NCI-H2081 (cell line): ENCODE measurements at regions not wholly inside any gene's neighbourhood (a gene's known extent, or its start where the extent isn't known, plus 50 kb on each side); places are given as distances from the start of the nearest gene placed in this dataset.

Experiments used
- DNase-seq, 2 experiments: peaks; one replicate each; lab custom pipeline; 2025; lab: John Stamatoyannopoulos, UW

- no peak for DNase-seq
Measured at GRCh38 chr22:49548356-49549202, 279.1 kb downstream of the BRD1 start.

DNA sequence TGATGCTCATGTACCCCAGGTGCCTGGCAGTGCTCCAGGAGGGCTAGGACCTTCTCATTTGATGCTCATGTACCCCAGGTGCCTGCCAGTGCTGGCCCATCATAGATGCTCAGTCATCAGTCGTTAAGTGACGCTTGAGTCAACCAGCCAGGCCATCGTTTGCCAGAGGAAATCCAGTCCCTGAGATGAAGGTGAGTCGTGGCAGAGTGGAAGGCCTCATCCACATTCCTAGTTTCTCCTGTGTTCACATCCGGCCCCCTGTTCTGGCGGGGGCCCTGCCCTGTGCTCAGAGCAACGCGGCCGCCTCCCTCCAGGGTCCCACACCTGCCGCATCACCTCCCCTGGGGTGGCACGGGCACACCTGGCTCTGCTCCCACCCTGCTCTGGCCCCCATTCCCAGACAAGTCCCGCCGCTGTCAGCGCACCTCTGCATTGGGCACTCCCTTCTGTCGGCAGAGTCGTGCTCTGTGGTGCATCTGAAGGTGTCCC lies 279.9 kb downstream of the BRD1 start:
- no peak for DNase-seq

DNA sequence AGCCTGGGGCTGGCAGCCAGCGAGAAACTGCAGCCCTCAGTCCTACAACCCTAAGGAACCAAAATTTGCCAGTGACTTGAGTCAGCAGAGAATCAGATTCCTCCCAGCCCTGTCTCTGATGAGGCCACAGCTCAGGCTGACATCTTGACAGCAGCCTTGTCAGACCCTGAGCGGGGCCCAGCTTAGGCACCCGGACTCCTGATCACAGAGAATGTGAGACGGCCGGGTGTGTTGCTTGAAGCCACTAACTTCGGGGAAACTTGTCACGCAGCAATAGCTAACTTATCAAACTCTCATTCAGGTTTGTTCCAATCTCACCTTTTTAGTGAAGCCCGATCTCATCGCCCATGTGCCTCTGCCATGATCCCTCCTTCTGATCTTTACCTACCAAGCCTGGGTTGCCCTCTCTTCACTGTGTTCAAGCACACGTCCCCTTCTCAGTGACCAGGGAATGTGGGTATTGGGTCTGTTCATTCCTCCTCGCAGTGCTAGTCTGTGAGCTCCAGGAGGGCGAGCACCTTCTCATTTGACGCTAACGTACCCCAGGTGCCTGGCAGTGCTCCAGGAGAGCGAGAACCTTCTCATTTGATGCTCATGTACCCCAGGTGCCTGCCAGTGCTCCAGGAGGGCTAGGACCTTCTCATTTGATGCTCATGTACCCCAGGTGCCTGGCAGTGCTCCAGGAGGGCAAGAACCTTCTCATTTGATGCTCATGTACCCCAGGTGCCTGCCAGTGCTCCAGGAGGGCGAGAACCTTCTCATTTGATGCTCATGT lies 280.7 kb downstream of the BRD1 start:
- DNase-seq: no peak

DNA sequence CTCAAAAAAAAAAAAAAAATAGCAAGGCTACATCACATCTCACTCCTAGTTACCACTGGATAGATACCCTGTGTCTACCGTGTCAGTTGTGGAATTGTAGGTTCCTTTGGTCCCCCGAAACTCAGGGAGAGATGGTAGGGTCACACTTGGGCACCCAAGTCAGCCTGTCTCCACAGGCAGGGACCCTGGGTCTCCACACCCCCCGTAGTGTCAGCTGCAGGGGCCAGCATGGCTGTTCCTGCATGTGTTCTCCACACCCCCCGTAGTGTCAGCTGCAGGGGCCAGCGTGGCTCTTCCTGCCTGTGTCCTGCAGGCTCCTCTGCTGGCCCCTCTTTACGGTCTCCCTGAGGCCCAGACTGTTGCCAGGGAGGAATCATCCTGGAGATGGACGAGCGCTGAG lies 282.1 kb downstream of the BRD1 start:
- no peak for DNase-seq

DNA sequence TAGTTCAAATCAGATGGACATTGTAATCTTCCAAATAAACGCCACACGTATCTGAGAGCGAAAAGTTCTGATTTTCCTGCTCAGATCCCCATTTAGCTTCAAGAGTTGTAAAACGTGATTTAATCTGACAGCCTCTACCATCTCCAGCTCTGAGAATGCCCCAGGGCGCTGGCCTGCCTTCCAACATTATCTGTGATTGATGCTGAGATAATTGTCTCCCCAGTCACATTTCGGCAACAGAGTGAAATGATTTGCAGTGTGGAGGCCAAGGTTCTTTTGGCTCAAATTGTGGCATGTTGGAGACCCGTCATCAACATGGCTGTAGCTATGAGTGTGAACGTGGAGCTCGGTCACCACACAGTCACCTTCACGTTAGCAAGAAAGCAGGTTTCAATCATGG lies 283.4 kb downstream of the BRD1 start:
- no peak for DNase-seq

- DNase-seq: no peak
Measured at GRCh38 chr22:49543876-49544275, 283.8 kb downstream of the BRD1 start.

- DNase-seq: no peak
Measured at GRCh38 chr22:49541693-49542230, 285.9 kb downstream of the BRD1 start.

- no peak for DNase-seq
Measured at GRCh38 chr22:49540913-49541692, 286.6 kb downstream of the BRD1 start.

- DNase-seq: no peak
Measured at GRCh38 chr22:49540084-49540912, 287.4 kb downstream of the BRD1 start.

DNA sequence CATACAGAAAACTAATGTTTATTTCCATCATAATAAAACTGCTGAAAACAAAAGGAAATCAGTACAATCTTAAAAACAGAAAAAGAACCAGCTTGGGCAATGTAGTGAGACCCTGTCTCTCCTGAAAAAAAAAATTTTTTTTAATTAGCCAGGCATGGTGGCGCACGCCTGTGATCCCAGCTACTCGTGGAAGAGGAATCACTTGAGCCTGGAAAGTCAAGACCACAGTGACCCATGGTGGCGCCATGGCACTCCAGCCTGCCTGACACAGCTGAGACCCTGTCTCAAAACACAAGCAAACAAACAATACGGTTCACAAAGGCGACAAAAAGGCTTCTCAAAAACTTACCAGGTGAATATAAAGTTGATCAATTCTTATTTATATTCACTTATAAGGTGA lies 289.7 kb downstream of the BRD1 start:
- no peak for DNase-seq

DNA sequence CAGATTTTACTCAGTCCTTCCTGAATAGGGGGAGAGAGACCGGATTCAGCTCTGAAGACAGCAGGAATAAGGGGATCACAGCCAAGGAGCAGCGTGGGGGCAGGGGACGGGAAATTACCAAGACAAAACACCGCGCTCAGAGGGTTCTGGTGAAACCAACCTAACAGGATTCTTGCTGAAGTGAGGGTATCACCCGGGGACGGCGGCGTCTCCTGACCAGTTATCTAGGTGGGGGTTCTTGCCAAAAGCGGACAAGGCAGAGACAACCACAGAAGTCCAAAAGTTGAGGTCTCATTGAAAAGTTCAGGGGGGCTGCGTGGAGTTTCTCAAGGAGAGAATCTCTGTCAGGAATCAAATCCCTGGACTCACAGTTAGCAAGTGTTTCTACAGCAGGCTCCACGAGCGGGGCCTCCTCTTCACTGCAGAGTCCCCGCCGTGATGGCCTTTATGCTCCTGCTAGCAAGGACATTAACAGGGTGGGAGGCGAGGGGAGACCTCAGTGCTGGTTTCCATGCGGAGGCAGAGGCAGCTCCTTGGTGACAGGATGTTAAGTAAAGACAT lies 291.0 kb downstream of the BRD1 start:
- no peak for DNase-seq

- no peak for DNase-seq
Measured at GRCh38 chr22:49535527-49536125, 292.0 kb downstream of the BRD1 start.

GRCh38 chr22:49535126-49535525 lies 292.5 kb downstream of the BRD1 start:
- DNase-seq: no peak

- no peak for DNase-seq
Measured at GRCh38 chr22:49534386-49534785, 293.3 kb downstream of the BRD1 start.

- no peak for DNase-seq
Measured at GRCh38 chr22:49533886-49534285, 293.8 kb downstream of the BRD1 start.

DNA sequence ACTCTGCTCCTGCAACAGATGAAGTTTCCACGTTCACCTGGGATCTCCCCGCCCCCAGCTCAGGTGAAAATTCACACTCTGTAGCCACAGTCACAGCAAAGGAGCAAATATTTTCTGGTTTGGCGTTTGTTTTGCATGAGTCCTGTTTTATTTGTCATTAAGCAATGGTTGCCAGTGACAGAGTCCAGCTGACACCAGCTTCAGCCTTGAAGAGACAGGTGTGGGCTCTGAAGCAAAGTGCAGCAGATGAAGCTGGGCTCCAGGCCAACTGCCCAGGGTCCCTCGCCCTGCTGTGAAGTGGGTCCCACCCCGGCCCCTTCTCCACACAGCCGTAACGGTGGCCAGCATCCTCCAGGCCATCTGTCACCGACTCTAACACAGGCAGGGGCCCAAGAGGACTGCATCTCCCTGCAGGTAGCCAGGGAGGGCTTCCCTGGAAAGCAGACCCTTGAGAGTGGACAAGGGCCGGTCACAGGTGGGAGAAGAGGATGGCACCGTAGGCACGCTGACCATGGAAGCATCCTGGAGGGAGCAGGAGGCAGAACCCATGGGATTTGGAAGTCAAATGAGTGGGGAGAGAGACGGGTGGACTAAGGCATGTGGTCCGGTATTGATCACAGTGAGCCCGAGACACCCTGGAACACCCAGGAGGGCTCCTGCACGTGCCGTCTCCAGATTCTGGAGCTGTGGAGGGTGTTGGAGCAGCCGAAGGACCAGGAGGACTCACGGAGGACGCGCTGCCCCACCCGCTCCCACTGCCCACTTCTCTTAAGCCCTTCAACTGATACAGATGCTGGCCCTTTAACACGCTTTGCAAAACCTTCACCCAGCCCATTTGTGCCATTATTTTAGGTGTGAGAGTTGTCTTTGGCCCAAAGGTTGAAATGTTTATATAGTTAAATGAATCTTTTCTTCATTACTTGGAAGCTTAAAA lies 294.5 kb downstream of the BRD1 start:
- DNase-seq: peak; percentile 16 to 40

DNA sequence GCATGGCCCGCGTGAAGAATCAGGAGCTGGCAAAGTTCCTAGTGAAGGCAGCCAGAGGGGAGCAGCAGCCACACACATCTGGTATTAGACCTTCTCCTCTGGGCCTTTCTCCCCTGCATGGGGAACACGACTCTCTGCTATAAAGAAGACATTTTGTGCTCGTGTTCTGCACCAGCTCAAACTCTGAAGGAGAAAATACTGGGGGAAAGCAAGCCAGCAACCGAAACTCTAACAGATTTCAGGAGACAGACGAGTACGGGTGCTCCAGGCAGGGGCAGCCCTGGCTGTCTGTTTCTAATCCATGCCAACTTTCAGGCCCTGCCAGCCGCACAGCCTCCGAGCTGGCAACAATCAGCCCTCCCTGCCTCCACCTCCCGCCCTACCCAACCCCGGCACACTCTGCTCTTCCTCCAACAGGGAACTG lies 296.3 kb downstream of the BRD1 start:
- no peak for DNase-seq

DNA sequence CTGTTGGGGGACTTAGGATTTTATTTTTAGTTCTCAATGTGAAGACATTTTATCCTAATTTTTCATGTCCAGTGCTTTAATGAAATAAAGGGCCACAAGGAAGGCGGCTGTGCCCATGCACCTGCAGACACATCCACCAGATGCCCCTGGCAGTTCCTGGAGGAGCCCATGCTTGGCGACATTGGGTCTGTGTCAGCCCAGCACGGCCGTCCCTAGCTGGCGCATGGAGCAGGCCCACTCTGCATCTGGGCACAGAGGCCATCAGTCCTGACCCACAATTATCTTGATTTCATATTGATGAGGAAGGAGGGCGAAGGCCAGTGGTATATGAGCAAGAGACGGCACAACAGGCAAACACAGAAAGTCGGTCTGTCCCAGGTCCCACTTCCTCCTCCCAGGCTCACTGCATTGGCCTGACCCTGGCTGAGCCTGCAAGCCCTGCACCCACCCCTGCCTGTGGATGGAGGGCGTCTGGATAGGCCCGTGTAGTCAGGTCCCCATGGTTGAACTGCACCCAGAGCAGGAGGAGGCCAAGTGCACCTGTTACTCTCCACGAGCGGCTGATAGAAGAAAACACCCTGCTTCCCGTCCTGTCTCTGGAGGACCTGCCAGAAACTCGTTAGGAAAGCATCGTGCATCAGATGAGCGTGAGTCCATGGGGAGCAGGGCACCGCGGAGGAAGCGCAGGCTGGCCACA lies 296.9 kb downstream of the BRD1 start:
- no peak for DNase-seq

- no peak for DNase-seq
Measured at GRCh38 chr22:49528420-49528720, 299.3 kb downstream of the BRD1 start.
